ENCODE measurements at regions not wholly inside any gene's neighbourhood (a gene's known extent, or its start where the extent isn't known, plus 50 kb on each side); places are given as distances from the start of the nearest gene placed in this dataset.

DNA sequence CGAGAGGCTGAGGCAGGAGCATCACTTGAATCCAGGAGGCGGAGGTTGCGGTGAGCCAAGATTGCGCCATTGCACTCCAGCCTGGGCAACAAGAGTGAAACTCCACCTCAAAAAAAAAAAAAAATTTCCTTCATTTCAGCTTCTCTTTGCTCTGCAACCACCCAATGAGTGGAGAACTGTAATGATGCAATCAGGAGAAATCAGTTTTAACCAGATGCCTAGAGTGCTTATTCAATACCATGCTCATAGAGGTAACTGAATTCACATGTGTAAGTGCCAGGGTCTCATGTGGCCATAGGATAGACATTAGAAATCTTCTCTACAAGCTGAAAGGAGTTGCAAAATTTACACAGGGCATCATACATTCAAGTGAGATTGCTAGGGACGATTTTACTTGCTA lies 70.6 kb downstream of the HMHB1 start:
- Histone ChIP-seq H3K36me3 (replicated peaks in 1 of 2) (no peaks in the 10 kb centered on the region), H3K4me1 (replicated peaks in 1 of 2) (no peaks in the 10 kb centered on the region), H3K27ac (no peak overlapping the region), H3K9me3 (replicated peaks in 1 of 3) (no peaks in the 10 kb centered on the region), H3K27me3 (no peaks in the 10 kb centered on the region), H3K4me3 (no peak overlapping the region)
- DNase-seq = no peak
- no peak for TF ChIP-seq POLR2A (IDR thresholded peaks at IDR 0.05)
- TF ChIP-seq, protein P1, sequence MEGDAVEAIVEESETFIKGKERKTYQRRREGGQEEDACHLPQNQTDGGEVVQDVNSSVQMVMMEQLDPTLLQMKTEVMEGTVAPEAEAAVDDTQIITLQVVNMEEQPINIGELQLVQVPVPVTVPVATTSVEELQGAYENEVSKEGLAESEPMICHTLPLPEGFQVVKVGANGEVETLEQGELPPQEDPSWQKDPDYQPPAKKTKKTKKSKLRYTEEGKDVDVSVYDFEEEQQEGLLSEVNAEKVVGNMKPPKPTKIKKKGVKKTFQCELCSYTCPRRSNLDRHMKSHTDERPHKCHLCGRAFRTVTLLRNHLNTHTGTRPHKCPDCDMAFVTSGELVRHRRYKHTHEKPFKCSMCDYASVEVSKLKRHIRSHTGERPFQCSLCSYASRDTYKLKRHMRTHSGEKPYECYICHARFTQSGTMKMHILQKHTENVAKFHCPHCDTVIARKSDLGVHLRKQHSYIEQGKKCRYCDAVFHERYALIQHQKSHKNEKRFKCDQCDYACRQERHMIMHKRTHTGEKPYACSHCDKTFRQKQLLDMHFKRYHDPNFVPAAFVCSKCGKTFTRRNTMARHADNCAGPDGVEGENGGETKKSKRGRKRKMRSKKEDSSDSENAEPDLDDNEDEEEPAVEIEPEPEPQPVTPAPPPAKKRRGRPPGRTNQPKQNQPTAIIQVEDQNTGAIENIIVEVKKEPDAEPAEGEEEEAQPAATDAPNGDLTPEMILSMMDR (IDR thresholded peaks at IDR 0.05) = no peak
- WGBS, 4 donors = 85 to 90% (median 88%) methylated on average over 5 of the region's 5 CpGs
- intact Hi-C loops (cut with DNase I) = no loop called here

DNA sequence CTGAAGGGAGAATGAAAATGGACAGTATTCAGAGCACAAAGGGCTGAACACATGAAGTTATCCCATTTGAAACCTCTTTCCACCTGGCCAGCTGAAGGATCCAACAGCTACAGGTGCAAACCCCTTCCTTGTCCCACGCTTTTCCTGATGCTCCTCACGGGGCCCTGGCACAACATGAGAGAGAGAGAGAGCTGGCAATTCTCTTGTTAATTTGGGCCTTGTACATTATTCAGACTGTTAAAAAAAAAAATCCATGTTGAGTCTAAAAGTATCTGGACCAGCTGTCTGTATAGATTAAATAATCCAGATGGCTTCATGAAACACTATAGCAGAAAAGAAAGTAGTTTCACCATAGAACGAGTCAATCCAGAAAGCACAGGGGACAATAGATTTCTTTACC lies 74.1 kb downstream of the HMHB1 start:
- intact Hi-C loops (cut with DNase I) = no loop called here
- no peak for DNase-seq
- Histone ChIP-seq H3K36me3 (replicated peaks in 1 of 2) (no peaks in the 10 kb centered on the region), H3K4me1 (replicated peaks in 1 of 2) (no peaks in the 10 kb centered on the region), H3K9me3 (replicated peaks in 1 of 3) (no peaks in the 10 kb centered on the region), H3K27me3 (no peaks in the 10 kb centered on the region), H3K27ac (no peak overlapping the region), H3K4me3 (no peak overlapping the region)
- TF ChIP-seq, protein P1 (IDR thresholded peaks at IDR 0.05) = no peak
- no peak for TF ChIP-seq POLR2A (IDR thresholded peaks at IDR 0.05)
- 79 to 84% (median 81%) methylated on average over 3 of the region's 3 CpGs for WGBS, 4 donors

DNA sequence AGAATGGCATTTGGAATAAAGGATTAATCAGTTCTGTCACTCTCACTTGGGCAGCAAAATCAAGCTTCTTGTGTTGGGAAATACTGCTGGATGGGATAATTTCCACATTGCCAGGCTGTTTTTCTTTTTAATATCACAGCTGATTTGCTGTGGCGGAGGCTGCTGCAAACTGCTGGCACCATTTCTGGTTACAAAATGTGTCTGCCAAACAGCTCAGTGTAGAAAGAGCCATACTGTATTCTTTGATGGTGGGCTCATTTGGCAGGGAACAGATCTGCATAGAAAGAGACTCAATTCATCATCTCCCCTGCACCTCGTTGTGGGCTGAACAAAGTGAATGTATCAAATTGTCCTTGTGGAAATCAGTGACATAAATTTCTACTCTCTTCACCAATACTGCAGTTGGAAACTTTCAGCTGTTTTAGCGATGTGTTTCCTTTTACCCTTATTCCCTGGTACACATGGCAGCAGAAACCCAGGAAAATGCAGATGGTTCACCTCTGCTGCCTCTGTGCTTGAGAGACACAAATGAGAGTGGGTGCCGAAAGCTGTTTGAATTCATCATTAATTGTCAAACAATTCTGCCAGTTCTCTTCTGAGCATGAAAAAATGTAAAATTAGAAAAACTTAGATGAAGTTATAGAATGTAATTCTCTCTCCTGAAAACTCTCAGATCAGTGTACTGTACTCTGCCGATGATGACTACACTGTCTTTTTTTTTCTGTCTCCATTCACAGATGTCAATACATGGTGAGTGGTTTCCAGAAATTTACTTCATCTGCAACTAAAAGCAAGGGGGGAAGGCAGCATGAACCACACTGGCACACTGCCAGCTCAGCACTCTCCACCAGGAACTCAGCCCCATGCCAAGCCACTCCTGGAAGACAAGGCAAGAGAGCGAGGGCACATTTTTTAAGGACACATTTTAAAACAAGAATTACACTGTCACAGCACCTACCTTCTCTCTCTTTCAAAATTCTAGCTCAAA lies 75.0 kb downstream of the HMHB1 start:
- intact Hi-C loops (cut with DNase I) = no loop called here
- no peaks in the 10 kb centered on the region for H3K9me3 ChIP-seq (replicated peaks in 1 of 3)
- H3K27me3 ChIP-seq = no peaks in the 10 kb centered on the region
- no peaks in the 10 kb centered on the region for H3K36me3 ChIP-seq (replicated peaks in 1 of 2)
- no peak overlapping the region for H3K4me3 ChIP-seq
- no peaks in the 10 kb centered on the region for H3K4me1 ChIP-seq (replicated peaks in 1 of 2)
- DNase-seq = peak in 4 of 7 donors; percentile 12 to 52 (median 22)
- 56 to 60% (median 59%) methylated on average over 6 of the region's 6 CpGs for WGBS, 4 donors
- TF ChIP-seq, protein P1 (IDR thresholded peaks at IDR 0.05) = no peak
- no peak overlapping the region for H3K27ac ChIP-seq

DNA sequence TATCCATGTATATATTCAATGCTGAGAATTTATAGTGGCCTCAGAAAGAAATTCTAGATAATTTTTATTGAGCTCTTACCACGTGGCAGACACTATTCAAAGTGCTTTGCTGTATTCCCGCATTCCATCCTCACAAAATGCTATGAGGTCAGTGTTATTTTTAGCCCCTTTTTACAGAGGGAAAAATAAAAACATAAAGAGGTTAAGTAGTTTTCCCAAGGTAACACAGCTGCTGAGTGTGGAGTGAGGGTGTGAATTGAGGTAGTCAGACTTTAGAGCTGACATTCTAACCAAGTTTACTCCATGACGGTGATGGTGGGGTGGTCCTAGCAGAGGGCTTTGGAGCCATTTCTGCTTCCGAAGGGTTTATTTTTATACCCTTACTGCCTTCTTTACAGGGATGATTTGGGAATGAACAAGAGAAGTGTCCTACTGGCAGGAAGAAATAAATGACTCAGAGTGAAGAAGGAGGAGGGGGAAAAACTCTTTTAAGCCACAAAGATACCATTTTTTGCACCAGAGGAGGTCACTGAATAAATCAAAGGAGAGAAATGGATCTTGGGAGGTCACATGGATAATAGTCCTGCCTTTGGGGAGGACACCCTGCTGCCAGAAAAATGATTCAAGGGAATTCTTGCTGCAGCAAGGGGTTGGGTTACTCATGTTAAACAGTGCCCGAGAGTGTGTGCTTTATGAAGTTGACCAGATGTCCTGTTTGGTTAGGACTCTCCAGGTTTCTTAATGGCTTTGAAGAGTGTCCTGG lies 76.1 kb downstream of the HMHB1 start:
- intact Hi-C loops (cut with DNase I) = no loop called here
- no peak for TF ChIP-seq POLR2A (IDR thresholded peaks at IDR 0.05)
- TF ChIP-seq, protein P1 (IDR thresholded peaks at IDR 0.05) = no peak
- no peaks in the 10 kb centered on the region for H3K4me1 ChIP-seq (replicated peaks in 1 of 2)
- H3K36me3 ChIP-seq (replicated peaks in 1 of 2) = no peaks in the 10 kb centered on the region
- no peak overlapping the region for H3K27ac ChIP-seq
- no peaks in the 10 kb centered on the region for H3K9me3 ChIP-seq (replicated peaks in 1 of 3)
- WGBS, 4 donors = 59 to 69% (median 65%) methylated on average over 5 of the region's 5 CpGs
- no peak overlapping the region for H3K4me3 ChIP-seq
- DNase-seq = no peak
- no peaks in the 10 kb centered on the region for H3K27me3 ChIP-seq
